Fibroblast of skin of right biceps (primary cell): ENCODE measurements at regions not wholly inside any gene's neighbourhood (a gene's known extent, or its start where the extent isn't known, plus 50 kb on each side); places are given as distances from the start of the nearest gene placed in this dataset.

Experiments
- DNase-seq: peaks from one replicate; pipeline ENCODE4 v3.0.0-alpha.2; 2013

DNA sequence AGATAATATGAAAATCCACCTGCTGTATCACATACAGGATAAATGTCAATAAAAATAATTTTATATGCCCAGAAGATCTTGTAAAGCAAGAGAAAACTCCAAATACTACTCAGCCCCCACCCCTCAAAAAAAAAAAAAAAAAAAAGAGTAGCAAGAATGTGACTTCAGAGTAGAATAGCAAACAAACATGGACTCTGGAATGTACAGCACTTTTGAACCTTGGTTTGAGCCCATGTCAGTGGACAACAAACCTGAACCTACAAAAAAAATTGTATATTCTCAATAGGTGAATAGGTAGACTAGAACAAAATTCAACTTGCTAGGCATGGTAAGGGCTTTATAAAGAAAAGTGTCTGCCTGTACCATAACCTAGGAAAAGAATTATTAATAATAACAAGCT is 428.0 kb downstream of the SLITRK6 start:
- no peak for DNase-seq

DNA sequence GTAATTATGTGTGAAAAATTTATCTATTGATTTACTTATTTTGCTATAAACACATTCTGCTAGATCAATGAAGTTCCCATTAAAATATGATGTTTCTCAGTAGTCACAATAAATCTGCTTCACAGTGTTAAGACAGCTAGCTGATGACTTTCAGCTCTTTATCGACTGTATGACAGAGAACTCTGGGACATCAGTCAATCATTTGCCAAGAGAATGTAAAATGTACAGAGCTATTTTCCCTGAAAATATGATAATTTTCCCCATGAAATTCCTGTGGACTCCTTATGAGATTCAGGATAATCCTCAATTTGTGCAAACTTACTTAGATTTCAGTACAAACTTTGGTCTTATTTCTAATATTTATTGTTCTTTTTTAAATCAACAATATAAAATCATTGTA is 430.5 kb downstream of the SLITRK6 start:
- DNase-seq = no peak

DNA sequence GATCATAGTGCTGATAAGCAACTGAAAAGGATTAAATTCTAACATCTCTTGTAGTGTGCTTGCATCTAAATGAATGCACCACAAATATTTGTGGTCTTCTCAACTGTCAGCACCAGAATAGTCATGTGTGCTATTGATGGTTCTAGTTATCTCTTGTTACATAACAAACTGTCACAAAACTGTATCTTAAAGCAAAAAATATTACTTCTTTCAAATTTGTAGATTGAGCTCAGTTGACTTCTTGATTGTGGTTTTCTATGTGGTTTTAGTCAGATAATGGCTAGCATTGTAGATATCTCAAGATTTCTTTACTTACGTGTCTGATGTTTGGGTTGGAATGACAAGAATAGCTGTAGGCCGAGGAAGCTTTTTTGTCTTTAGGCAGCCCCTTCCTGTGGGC is 431.3 kb downstream of the SLITRK6 start:
- peak; percentile 74 for DNase-seq

DNA sequence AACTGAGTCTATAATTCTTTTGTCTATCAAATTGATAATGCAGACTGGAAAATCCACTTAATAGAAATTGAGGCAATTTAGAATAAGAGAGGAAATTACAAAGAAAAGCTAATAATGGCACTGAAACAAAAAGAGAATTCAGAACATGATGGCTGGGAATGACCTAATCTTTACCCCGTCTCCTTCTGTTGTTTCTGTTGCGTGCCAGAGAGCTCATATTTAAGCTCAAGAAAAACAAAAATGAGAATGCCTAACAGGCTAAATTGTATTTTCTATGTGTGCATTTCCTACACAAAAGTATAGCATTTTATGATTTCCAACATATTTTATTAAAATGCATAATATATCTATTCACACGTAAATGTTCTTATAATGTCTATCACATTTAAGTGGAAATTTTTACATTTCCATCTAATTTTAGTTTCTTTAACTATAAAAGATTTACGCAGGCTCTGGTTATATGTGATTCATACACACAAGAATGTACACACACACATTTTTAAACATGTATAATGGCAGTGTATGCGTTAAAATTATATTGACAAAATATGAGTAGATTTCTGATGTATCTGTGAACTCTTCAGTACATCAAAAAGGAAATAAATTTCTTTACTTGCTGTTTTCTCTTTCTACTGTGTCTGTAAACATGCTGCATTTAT is 432.3 kb downstream of the SLITRK6 start:
- peak; percentile 6 for DNase-seq

DNA sequence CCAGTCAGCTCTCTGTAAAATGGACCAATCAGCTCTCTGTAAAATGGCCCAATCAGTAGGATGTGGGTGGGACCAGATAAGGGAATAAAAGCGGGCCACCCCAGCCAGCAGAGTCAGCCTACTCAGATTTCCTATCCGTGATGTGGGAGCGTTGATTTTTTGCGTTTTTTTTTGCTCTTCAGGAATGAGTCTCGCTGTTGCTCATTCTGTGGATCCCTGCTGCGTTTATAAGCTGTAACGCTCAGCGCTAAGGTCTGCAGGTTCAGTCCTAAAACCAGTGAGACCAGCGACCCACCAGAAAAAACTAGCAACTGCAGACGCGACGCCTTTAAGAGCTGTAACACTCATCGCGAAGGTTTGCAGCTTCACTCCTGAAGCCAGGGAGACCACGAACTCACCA is 435.7 kb downstream of the SLITRK6 start:
- no peak for DNase-seq

DNA sequence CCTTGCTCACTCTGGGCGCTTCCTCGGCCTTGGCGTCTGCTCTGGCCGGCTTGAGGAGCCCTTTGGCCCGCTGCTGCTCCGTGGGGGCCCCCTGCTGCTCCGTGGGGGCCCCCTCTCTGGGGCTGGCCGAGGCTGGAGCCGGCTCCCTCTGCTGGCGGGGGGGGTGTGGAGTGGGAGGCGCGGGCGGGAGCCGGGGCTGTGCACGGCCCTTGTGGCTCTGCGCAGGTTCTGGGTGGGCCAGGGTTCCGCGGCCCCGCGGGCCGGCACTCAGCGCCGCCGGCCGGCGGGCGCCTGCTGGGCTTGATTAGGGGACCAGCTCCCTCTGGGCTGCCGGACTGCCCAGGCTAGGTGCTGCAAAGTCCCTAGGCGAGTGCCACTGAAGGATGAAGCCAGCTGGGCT is 436.2 kb downstream of the SLITRK6 start:
- DNase-seq = no peak

DNA sequence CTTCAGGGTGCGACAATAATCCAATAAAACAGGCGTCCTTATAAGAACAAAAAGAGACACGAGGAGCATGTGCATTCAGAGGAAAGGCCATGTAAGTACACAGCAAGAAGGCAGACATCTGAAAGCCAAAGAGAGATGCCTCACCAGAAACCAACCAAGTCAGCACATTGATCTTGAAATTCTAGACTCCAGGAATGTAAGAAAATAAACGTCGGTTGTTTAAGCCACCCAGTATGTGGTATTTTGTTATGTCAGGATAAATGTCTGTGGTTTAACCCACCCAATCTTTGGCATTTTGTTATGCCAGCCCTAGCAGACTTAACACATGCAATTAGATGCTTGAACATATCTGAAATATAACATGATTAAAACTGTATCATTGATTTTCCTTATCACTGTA is 452.0 kb downstream of the SLITRK6 start:
- DNase-seq = peak; percentile 4

DNA sequence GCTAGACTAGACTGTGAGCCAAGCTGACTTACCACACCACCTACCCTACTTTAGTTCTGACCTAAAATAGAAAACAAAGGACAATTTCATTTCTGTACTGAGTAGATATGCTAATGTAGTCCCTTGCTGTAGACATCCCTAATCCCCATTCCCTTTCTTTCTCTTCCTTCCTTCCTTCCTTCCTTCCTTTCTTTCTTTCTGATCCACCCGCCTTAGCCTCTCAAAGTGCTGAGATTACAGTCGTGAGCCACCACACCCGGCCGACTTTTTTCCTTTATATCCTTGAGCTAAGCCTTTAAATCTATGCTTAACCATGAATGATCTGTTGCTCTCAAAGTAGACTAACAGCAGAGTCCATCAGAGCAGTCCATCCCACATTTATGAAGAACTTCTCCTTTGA is 465.0 kb downstream of the SLITRK6 start:
- DNase-seq = no peak

DNA sequence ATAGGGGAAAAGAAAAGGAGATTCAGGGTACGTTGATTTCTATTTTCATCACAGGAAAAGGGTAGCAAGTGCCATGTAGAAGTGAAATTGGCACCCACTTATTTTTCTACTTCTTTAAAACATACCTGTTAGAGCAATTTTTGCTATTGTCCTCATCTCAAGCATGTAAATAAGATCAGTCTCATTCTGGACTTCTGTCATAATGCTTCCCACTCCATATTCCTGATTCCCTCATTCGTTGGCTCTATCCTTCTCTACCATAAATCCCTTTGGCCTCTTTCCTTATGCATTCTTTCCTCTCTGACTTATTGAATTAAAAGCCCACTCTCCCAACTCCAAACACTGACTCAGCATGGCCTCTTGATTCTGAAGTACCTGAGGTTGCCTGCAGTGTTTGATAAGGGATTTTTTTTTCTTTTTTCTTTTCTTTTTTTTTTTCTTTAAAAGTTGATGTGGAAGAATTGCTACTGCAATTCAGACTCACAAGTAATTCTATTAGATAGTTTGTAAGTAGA is 465.7 kb downstream of the SLITRK6 start:
- no peak for DNase-seq

DNA sequence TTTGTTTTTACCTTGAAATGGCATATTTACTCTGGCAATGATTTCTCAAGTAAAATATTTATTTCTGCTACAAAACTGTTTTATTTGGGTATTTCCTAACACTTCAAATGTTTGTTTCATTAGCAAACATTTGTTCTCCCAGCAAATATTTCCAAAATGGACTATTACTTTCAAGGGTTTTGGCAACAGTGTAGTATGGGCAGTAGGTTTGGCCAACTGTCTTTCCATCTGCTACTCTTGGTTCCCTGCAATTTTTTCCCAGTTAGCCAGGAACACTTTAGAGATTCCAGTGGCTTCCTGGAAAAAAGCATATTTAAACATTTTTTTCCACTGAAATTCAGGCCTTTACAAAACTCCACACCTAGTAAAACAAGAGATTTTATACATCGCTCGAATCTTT is 466.6 kb downstream of the SLITRK6 start:
- DNase-seq = no peak

DNA sequence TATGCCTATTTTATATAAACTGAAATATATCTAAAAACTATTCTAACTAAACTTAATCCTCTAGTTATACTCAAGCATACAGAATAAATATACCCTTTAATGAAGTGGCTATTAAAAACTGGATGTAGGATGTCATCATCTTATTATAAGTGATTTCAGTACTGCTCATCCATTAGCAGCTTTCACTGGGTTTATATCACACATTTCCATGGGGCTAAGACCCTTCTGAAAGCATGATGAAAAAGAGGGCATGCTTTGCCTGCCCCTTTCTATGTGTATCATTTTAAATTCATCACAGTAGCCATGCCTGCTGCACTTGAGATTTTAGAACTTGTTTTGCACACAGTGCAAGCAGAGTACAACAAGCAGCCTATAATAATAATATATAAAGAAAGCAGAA is 477.5 kb downstream of the SLITRK6 start:
- no peak for DNase-seq

DNA sequence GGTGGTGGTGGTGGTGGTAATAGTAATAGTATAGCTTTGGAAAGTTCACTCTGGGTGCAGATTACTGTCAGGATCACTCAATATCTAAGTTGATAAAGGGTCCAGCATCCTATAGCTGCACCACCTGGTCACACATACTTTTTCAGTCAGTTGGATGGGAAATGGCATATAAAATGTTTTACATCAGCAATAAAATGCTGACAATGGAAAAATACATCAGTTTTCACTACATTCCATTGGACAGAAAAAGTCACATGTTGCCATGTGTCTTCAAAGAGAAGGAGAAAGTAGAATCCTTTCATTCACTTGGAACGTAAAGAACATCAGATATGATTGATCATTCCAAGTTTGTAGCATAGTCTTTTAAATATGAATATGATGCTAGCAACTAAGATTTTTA is 481.4 kb downstream of the SLITRK6 start:
- no peak for DNase-seq

DNA sequence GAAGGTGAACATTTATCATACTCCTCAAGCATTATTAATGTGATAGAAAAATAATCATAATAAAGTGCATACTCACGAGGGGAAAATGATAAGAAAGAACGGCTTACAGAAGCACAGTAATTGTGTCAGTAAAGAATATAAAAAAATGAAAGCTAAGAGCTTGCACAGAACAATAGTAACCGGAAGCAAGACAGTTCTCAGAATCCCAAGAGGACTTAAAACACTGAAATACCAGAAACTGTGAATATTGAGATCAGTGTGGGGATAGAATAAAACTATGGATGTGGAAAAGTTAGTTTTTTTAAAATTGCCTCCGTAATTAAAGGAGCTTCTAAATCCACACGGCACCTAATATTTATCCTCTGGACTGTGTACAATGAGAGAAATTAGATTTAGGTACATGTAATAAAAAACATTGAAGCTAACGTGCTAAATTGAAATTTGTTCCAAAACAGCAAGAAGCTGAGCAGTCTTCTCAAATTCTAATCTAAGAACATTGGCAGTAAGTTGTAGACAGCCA is 482.7 kb downstream of the SLITRK6 start:
- DNase-seq = no peak

DNA sequence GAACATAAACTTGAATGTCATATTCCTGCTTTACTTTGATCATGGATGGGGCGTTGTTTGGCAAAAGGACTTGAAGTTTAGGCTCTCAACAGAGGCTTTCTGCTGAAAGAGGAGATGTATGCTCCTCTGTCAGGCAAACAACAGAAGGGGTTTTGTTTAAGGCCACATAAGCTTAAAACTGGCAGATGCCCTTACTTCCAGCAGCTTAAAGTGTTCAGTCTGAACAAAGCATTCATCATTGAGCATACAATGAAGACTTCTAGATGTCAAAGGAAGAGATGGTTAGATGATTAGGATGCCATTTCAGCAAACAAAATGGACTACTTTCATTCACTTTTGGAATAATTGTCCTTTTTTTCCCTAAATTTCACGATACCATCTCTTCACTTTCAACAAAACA is 484.5 kb downstream of the SLITRK6 start:
- DNase-seq = no peak

DNA sequence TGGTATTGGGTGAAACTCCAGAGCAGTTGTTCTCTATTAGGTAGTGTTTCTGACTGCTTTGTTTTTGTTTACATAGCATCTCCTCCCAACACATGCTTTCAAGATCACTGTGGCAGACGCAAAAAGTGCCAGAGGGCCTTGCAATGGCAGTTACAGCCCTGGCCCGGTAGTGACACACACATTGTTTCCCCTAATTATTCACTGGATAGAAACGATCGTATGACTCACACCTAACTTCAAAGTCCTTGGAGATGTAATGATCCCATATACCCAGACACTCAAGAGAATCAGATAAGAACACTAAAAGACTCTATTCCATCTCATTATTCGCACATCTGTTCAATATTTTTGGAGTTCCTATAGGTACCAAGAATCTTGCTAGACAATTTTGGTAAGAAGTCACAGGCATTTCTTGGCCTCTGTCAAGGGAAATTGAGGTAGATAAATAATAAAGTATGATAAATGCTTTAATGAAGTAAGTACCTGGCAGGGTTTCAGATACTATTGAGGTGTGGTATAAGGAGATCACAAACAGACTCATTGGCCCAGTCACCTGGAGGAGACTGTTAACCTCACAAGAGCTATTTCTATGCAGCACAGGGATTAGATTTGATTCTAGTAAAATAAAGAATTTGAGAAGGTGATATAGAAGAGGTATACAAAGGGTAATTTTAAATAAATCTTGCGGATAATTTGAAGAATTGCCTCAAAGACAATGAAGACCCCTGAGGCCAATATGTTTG is 485.3 kb downstream of the SLITRK6 start:
- DNase-seq = peak; percentile 65

DNA sequence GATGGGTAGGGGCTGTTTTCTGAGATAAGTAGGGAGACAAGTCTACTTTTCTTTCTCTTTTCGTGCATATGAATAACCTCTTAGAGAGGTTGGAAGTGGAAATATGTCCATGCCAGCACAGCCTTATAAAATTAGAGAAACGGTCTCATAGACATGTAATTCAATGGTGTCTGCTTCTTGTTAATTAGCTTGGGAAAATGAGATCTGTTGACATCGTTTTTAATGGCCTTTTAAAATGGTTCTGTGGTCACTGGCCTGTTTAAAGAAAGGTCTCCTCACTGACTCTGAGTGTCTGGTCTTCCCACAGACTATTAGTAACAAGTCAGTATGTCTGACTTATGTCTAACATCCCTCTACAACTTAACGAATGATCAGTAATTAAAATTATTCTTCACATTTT is 487.1 kb downstream of the SLITRK6 start:
- DNase-seq = no peak

DNA sequence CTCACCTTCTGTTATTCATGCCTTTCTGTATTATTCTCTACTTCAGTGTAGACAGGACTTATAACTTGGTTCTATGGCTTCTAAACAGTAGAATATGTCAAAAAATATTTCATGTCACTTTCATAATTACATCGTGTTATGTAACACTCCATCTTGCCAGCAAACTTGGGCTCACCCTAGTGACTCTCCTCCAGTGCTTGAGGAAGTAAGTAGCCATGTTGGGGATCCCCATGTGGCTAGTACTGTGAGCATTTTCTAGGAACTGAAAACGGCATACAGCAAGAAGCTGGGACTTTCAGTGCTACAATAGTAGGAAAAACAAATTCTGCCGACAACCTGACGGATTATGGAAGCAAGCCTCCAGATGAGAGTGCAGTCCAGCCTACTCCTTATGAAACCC is 495.6 kb downstream of the SLITRK6 start:
- no peak for DNase-seq

DNA sequence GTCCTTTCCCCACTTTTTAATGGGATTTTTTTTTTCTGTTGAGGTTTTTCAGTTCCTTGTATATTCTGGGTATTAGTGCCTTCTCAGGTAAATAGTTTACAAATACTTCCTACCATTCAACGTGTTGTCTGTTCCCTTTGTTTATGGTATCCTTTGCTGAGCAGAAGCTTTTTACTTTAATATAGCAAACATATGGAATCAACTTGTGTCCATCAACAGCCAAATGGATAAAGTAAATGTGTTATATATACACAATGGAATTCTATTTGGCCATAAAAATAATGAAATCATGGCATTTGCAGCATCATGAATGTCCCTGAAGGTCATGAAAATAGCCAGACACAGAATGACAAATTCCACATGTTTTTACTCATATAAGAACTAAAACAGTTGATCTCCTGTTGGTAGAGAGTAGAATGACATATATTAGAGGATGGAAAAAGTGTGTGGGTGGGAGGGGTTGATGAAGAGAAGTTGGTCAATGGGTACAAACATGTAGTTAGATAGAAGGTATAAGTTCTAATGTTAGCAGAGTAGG is 500.8 kb downstream of the SLITRK6 start:
- no peak for DNase-seq

DNA sequence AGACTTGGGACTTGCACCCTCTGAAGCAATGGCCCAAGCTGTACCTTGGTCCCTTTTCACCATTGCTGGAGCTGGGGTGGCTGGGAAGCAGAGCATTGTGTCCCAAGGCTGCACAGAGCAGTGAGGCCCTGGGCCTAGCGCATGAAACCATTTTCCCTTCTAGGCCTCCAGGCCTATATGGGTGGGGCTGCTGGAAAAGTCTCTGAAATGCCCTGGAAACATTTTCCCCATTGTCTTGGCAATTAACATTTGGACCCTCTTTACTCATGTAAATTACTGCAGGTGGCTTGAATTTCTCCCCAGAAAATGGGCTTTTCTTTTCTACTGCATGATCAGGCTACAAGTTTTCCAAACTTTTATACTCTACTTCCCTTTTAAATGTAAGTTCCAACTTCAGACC is 510.5 kb downstream of the SLITRK6 start:
- no peak for DNase-seq

DNA sequence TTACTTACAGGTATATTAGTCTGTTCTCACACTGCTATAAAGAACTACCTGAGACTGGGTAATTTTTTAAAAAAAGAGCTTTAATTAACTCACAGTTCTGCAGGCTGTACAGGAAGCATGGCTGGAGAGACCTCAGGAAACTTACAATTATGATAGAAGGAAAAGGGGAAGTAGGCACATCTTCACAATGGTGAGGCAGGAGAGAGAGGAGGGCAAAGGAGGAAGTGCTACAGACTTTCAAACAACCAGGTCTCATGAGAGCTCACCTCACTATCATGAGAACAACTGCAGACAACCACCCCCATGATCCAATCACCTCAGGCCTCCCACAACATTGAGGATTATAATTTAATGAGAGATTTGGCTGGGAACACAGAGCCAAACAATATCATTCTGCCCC is 511.7 kb downstream of the SLITRK6 start:
- DNase-seq = no peak

DNA sequence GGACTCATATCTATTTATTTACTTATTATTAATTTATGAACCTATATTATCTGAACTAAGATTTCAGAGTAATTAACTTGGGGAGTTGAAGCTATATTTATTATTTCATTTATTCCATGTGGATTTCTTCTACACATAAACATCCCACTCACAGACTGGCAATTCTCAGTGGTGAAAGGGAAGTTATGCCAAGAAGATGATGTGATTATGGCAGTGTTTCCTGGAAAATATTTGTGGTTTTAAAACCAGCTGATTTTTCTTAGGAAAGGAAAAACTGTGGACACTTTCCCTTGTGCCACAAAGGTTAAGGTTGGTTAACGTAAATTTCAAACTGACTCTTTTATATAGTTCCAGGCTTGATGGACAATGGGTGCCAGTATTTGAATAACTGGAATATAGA is 513.1 kb downstream of the SLITRK6 start:
- DNase-seq = no peak

DNA sequence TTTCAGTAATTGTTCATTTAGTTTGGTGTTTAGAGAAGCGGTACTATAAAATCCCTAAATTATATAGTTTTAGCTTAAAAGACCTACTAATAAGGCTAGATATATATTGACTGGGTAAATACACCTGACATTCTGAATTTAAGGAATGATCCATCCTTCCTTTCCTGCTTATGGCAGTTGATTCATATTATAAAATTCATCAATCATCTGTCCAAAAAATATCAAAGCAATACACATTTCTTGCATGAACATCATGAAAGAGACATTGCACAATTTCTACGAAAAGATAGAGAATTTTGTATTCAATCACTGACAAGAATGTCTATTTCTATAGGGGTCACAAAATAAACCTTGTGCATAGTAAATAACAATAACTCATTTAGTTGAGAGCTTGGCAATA is 514.9 kb downstream of the SLITRK6 start:
- no peak for DNase-seq

DNA sequence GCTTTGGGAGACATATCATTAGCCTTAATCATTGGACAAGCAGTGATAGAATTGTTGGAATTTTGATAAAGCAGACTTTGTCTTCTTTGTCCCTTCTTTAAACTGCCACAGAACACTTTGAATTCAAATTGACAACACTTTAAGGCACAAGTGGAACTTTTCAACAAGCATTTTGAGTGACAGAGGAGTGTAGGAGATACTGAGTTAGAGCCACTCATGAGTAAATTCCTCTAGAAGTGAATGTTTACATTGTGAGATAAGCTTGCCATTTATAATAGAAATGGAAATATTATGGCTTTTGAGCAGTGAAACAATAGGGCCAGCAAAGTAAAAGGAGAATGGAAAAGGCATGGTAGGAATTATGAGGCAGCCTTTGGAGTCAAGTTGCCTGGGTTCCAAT is 515.8 kb downstream of the SLITRK6 start:
- DNase-seq = no peak

DNA sequence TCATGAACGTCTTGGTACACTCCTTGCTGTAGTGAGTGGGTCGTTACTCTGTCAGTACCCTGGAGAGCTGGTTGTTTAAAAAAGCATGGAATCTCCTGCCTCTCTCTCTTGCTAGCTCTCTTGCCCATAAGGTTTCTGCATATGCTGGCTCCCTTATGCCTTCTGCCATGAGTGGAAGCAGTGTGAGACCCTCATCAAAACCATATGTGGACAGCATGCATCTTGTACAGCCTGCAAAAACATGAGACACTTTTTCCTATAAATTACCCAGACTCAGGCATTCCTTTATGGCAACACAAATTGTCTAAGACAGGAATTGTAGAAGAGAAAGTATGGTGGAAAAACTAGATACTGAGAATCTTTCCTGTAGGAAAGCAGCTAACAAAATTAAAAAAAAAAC is 516.3 kb downstream of the SLITRK6 start:
- DNase-seq = peak; percentile 27
